CD4-positive, CD25-positive, alpha-beta regulatory T cell (primary cell): ENCODE measurements at regions not wholly inside any gene's neighbourhood (a gene's known extent, or its start where the extent isn't known, plus 50 kb on each side); places are given as distances from the start of the nearest gene placed in this dataset.
A peak's percentile ranks its signal among the peaks of the same experiment; 100 is the strongest.
"Not testable (repeated sequence)": the region's sequence is repeated elsewhere in the genome, so short reads cannot be mapped to it uniquely, and the experiment has no call there.

ENCODE experiments used
- ATAC-seq, 2 donors: fragments of 150-1000 bp; cut with Tn5 transposase; one replicate each; pipeline ENCODE4 v1.10.0; 2021; ENCODE audit warnings: low read depth in 2 of 2, moderate number of reproducible peaks in 2 of 2, moderate library complexity in 1 of 2
- DNase-seq, 3 donors: peaks; one replicate each; pipeline versions ENCODE4 v3.0.0 to v3.0.0-alpha.2; 2012 to 2022; ENCODE audit warnings: mixed read lengths in 1 of 3
- H3K27ac ChIP-seq: one replicate; pipeline ENCODE4 v1.7.0; 2013; ENCODE audit warnings: mild to moderate bottlenecking, low read length; ENCODE audit not compliant: insufficient read depth, poor library complexity, severe bottlenecking
- H3K27me3 ChIP-seq: one replicate; pipeline ENCODE4 v1.7.0; 2013; ENCODE audit warnings: low read length; ENCODE audit not compliant: control insufficient read depth, insufficient read depth
- H3K36me3 ChIP-seq: one replicate; pipeline ENCODE4 v1.7.0; 2013; ENCODE audit warnings: mild to moderate bottlenecking, low read length, moderate library complexity; ENCODE audit not compliant: control insufficient read depth, insufficient read depth
- H3K4me1 ChIP-seq: 2 replicates; pipeline ENCODE4 v1.7.0; 2013; ENCODE audit warnings: mild to moderate bottlenecking, low read length; ENCODE audit not compliant: insufficient read depth, control insufficient read depth, poor library complexity, severe bottlenecking
- H3K4me3 ChIP-seq: one replicate; pipeline ENCODE4 v1.7.0; 2013; ENCODE audit warnings: low read depth, mild to moderate bottlenecking, low read length, moderate library complexity
- H3K9me3 ChIP-seq, 2 experiments: 1 replicate in 1 of 2; 2 replicates in 1 of 2; pipeline ENCODE4 v1.7.0; 2013; ENCODE audit warnings: low read length in 2 of 2, mild to moderate bottlenecking in 1 of 2, moderate library complexity in 1 of 2; ENCODE audit not compliant: control insufficient read depth in 2 of 2
- H3K27ac Mint-ChIP-seq, 3 donors: one replicate each; pipeline ENCODE4 v1.8.0; 2020 to 2022; ENCODE audit warnings: mild to moderate bottlenecking in 3 of 3, mixed read lengths in 3 of 3, moderate library complexity in 2 of 3
- H3K27me3 Mint-ChIP-seq: one replicate; pipeline ENCODE4 v1.8.0; 2022; ENCODE audit warnings: mild to moderate bottlenecking, mixed read lengths
- H3K36me3 Mint-ChIP-seq: one replicate; pipeline ENCODE4 v1.8.0; 2020; ENCODE audit warnings: mixed read lengths
- H3K4me1 Mint-ChIP-seq, 4 donors: one replicate each; pipeline ENCODE4 v1.8.0; 2020 to 2022; ENCODE audit warnings: mixed read lengths in 4 of 4, mild to moderate bottlenecking in 1 of 4
- H3K4me3 Mint-ChIP-seq, 4 donors: one replicate each; pipeline ENCODE4 v1.8.0; 2020 to 2022; ENCODE audit warnings: mild to moderate bottlenecking in 4 of 4, mixed read lengths in 4 of 4, moderate library complexity in 3 of 4
- H3K9me3 Mint-ChIP-seq, 7 donors: one replicate each; pipeline ENCODE4 v1.8.0; 2020 to 2022; ENCODE audit warnings: mixed read lengths in 7 of 7, mild to moderate bottlenecking in 3 of 7, moderate library complexity in 2 of 7

DNA sequence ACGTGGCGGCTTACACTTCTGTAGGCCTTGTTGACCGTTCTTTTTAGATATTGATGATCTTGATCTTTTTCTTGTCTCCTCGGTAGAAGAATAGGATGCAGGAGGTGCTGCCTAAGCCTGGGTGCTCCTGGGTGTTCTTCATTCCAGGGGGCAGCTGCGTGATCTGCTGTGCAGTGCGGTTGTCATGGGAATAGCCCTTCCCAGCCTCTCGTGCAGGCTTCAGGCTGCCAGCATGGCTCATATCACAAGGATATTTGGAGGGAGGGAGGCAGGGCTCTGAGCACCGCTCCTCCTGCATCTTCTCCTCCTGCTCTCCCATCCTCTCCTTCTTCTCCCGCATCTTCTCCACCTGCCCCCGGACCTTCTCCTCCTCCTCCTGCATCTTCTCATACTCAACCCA, 96.2 kb upstream of the ADCY2 start:
- H3K36me3 Mint-ChIP-seq, H3K4me3 Mint-ChIP-seq, H3K36me3 ChIP-seq: not testable (repeated sequence)

DNA sequence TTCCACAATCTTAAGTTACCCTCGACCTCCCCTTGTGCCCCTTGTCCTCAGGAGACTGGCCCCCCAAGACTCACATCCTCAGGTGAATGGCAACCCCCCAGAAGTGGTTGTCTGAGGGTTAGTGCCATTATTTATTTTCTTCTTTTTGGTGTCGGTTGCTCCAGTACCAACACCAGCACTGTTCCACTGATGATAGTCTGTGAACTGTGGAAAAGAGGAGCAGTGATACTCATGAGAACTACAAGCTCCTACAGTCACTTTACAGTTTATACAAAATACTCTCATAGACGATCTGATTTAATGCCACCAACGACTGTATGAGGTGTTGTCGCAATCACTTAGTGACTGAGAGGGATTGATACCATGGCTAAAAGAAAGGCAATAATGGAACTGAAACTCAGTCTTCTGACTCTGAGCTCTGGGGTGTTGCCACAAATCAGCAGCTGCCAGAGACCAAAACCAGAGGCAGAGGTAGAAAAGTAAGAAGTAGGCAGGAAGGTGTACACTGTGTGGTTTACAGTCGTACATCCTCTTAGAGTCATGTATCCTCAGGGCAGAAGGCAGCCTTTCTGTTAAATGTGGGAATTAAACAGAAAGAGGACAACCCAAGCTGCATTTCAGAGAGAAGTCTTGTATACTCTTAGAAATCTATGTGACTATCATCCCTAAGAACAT, 90.8 kb upstream of the ADCY2 start:
- not testable (repeated sequence) for H3K4me1 ChIP-seq, H3K27ac ChIP-seq, H3K9me3 Mint-ChIP-seq, H3K36me3 ChIP-seq, DNase-seq, ATAC-seq, H3K4me3 Mint-ChIP-seq, H3K4me3 ChIP-seq, H3K27me3 ChIP-seq, H3K27ac Mint-ChIP-seq, H3K36me3 Mint-ChIP-seq, H3K9me3 ChIP-seq, H3K4me1 Mint-ChIP-seq, H3K27me3 Mint-ChIP-seq

More for the DNA sequence above, 96.2 kb upstream of the ADCY2 start:
- DNase-seq, H3K27me3 ChIP-seq, H3K27ac Mint-ChIP-seq, H3K4me1 Mint-ChIP-seq, H3K9me3 ChIP-seq, ATAC-seq, H3K27me3 Mint-ChIP-seq, H3K4me3 ChIP-seq, H3K9me3 Mint-ChIP-seq, H3K4me1 ChIP-seq, H3K27ac ChIP-seq: not testable (repeated sequence)

DNA sequence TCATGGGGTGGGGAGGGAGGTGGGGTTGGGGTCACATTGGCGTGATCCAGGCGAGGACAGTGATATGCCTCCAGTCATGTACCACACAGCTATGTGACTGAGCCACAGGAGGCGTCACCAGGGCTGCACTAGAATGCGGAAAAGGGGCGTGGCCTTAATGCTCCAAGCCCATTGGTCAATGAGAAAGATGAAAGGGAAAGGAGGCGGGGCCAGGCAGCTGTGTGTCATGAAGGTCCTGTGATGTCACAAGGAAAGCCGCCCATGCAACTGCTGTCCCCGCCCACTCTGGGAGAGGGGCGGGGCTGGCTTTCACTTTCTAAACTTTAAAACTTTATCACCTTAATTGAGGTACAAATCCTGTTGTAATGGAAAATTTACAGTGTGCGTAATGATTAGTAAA, 89.4 kb upstream of the ADCY2 start:
- not testable (repeated sequence) for H3K27me3 ChIP-seq, H3K27ac ChIP-seq, H3K27me3 Mint-ChIP-seq, H3K4me1 Mint-ChIP-seq, H3K9me3 ChIP-seq, H3K4me3 ChIP-seq, ATAC-seq, H3K4me3 Mint-ChIP-seq, H3K36me3 ChIP-seq, H3K27ac Mint-ChIP-seq, H3K36me3 Mint-ChIP-seq, H3K9me3 Mint-ChIP-seq, H3K4me1 ChIP-seq
- peak in 1 of 3 donors; percentile 7 for DNase-seq

DNA sequence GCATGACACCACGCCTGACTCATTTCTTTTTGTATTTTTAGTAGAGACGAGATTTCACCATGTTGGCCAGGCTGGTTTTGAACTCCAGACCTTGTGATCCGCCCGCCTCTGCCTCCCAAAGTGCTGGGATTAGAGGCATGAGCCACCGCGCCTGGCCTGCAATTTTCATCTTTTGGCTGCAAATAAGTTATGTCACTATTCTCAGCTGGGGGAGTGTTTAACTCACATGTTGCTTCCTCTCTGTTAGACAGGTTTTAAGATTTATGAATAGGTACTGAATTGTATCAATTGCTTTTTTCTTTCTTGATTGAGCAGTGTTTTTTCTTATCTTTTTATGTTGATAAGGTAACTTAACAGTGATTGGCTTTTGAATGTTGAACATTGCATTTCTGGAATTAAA, 88.2 kb upstream of the ADCY2 start:
- DNase-seq, H3K27me3 ChIP-seq, H3K9me3 ChIP-seq, H3K27ac ChIP-seq, H3K9me3 Mint-ChIP-seq, H3K4me3 Mint-ChIP-seq, H3K27ac Mint-ChIP-seq, H3K36me3 ChIP-seq, H3K36me3 Mint-ChIP-seq, H3K4me3 ChIP-seq, H3K27me3 Mint-ChIP-seq, H3K4me1 ChIP-seq, ATAC-seq, H3K4me1 Mint-ChIP-seq: not testable (repeated sequence)

DNA sequence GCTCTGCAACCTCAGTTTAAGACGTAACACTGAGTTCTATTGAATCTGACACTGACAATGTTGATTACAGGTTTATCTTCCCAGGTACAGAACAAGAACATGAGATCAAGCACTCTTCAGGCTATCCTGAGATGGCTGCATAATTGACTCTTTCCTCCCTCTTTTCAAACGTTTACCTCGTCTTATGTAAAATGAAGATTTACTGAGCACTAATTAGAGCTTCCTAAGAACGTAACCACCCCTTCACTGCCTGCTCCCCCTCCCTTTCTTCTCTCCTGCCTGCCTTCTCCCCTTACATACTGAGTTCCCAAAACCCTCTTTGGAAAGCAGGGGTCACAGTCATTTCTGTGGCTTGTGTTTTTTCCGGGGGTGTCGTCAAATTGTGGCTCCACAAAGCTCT, 86.2 kb upstream of the ADCY2 start:
- not testable (repeated sequence) for H3K36me3 Mint-ChIP-seq, H3K4me3 Mint-ChIP-seq, H3K9me3 ChIP-seq, ATAC-seq, DNase-seq, H3K4me1 Mint-ChIP-seq, H3K4me3 ChIP-seq, H3K27ac ChIP-seq, H3K9me3 Mint-ChIP-seq, H3K27me3 ChIP-seq, H3K27me3 Mint-ChIP-seq, H3K36me3 ChIP-seq, H3K27ac Mint-ChIP-seq, H3K4me1 ChIP-seq

DNA sequence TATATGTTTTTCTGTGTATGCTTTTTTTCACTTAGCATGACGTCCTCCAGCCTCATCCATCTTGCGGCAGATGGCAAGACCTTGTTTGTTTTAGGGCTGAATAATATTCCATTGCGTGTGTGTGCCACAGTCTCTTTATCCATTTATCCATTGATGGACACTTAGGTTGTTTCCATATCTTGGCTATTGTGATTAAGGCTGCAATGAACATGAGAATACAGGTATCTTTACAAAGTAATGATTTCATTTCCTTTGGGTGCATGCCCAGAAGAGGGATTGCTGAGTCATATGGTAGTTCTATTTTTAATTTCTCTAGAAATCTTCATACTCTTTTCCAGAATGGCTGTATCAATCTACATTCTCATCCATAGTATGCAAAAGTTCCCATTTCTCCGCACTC, 85.3 kb upstream of the ADCY2 start:
- not testable (repeated sequence) for H3K9me3 Mint-ChIP-seq, H3K27ac Mint-ChIP-seq, H3K27me3 ChIP-seq, ATAC-seq, H3K9me3 ChIP-seq, H3K4me3 ChIP-seq, H3K4me3 Mint-ChIP-seq, H3K27ac ChIP-seq, H3K36me3 ChIP-seq, DNase-seq, H3K36me3 Mint-ChIP-seq, H3K4me1 ChIP-seq, H3K4me1 Mint-ChIP-seq, H3K27me3 Mint-ChIP-seq

DNA sequence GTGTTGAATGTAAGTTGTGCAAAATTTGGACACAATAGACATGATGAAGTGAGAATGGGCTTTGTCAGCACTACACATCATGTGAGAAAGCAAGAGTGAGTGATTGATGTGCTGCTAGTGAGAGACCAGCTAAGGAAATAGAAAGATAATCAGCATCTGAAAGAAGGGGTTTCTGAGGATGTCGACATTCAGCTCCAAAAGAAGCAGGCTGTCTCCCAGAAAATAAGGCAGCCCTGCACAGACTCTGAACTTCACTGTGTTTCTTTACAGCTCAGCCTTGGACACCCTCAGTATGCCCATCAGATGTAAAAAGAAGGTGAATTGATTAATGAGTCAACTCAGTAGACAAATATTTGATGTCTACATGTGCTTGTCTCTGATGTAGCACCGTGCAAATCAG, 80.8 kb upstream of the ADCY2 start:
- no peaks in the 10 kb centered on the region for H3K36me3 ChIP-seq
- Mint-ChIP-seq H3K9me3 (peaks cover 0 to 4% (median 0%) of the 10 kb centered on the region in 7 donors), H3K27me3 (peaks cover 5% of the 10 kb centered on the region), H3K36me3 (no peaks in the 10 kb centered on the region), H3K4me3 (no peak overlapping the region), H3K4me1 (no peaks in the 10 kb centered on the region), H3K27ac (no peak overlapping the region)
- no peaks in the 10 kb centered on the region for H3K27me3 ChIP-seq
- no peak for ATAC-seq
- H3K4me3 ChIP-seq, result no peak overlapping the region
- H3K4me1 ChIP-seq, result no peaks in the 10 kb centered on the region
- no peak for DNase-seq
- H3K27ac ChIP-seq, result no peak overlapping the region
- no peaks in the 10 kb centered on the region for H3K9me3 ChIP-seq

DNA sequence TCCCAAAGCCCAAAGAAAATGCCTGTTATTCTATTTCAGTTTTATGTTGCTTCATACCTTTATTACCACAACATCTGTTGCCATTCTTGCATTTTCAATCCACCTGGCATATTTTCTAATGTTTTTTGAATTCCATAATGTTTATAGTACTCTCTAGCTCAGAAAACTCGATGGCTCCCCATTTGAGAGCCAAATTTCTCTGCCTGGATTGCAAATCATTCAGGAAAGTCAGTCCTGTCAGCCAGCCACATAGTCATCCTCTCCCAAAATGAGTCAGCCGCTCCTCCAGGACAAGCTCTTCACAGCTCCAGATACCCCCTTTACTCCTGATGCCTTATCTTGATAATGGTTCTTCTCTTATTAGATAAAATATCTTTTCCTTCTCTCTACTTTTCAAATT, 78.2 kb upstream of the ADCY2 start:
- Mint-ChIP-seq H3K36me3 (no peaks in the 10 kb centered on the region), H3K4me3 (no peak overlapping the region), H3K4me1 (no peaks in the 10 kb centered on the region), H3K9me3 (peaks cover 0 to 4% (median 0%) of the 10 kb centered on the region in 7 donors), H3K27ac (no peak overlapping the region), H3K27me3 (no peaks in the 10 kb centered on the region)
- ATAC-seq (no peak), DNase-seq (no peak)
- Histone ChIP-seq H3K27me3 (no peaks in the 10 kb centered on the region), H3K36me3 (no peaks in the 10 kb centered on the region), H3K27ac (no peak overlapping the region), H3K9me3 (no peaks in the 10 kb centered on the region), H3K4me3 (no peak overlapping the region), H3K4me1 (no peaks in the 10 kb centered on the region)
